MM.1S (cell line): ENCODE measurements at regions not wholly inside any gene's neighbourhood (a gene's known extent, or its start where the extent isn't known, plus 50 kb on each side); places are given as distances from the start of the nearest gene placed in this dataset.

Experiments
- CTCF ChIP-seq: fragments of 300-600 bp; sonication (generic); IDR thresholded peaks from 2 replicates; pipeline ENCODE4 v1.5.1; 2016; ENCODE audit warnings: antibody characterized with exemption, low read length, mixed read lengths
- EZH2 ChIP-seq: fragments of 300-600 bp; sonication (generic); optimal IDR thresholded peaks from 2 replicates; pipeline ENCODE3; 2017; ENCODE audit warnings: low read depth, mild to moderate bottlenecking, antibody characterized with exemption, low read length, mixed read lengths
- EZH2phosphoT487 ChIP-seq: fragments of 300-600 bp; sonication (generic); IDR thresholded peaks from 2 replicates; pipeline ENCODE4 v1.6.1; 2018; ENCODE audit warnings: antibody characterized with exemption, low read length

GRCh38 chr12:107331471-107331870 is 238.1 kb upstream of the CRY1 start:
- TF ChIP-seq CTCF (no peak), EZH2 (no peak), EZH2phosphoT487 (no peak)
